Hematopoietic multipotent progenitor cell treated with erythropoietin and hydrocortisone succinate and interleukin-3 and kit ligand, for 8 days (in vitro differentiated cells): ENCODE measurements at regions not wholly inside any gene's neighbourhood (a gene's known extent, or its start where the extent isn't known, plus 50 kb on each side); places are given as distances from the start of the nearest gene placed in this dataset.

Source experiments
- DNase-seq: peaks from one replicate; pipeline ENCODE4 v3.0.0-alpha.2; 2015

- no peak for DNase-seq
Observed at GRCh38 chr2:82839036-82839435, 1620.0 kb downstream of the SUCLG1 start.

GRCh38 chr2:82837588-82838304 lies 1621.3 kb downstream of the SUCLG1 start:
- no peak for DNase-seq

GRCh38 chr2:82834893-82835292 lies 1624.2 kb downstream of the SUCLG1 start:
- DNase-seq = no peak

- DNase-seq = no peak
Observed at GRCh38 chr2:82827426-82827825, 1631.7 kb downstream of the SUCLG1 start.

- no peak for DNase-seq
Observed at GRCh38 chr2:82826437-82826836, 1632.6 kb downstream of the SUCLG1 start.

- no peak for DNase-seq
Observed at GRCh38 chr2:82825410-82826090, 1633.5 kb downstream of the SUCLG1 start.

- DNase-seq = no peak
Observed at GRCh38 chr2:82823892-82824291, 1635.2 kb downstream of the SUCLG1 start.

- DNase-seq = no peak
Observed at GRCh38 chr2:82819951-82820350, 1639.1 kb downstream of the SUCLG1 start.

GRCh38 chr2:82814146-82814545 lies 1644.9 kb downstream of the SUCLG1 start:
- DNase-seq = no peak

GRCh38 chr2:82811946-82812345 lies 1647.1 kb downstream of the SUCLG1 start:
- peak; percentile 81 for DNase-seq

GRCh38 chr2:82803307-82803706 lies 1655.8 kb downstream of the SUCLG1 start:
- no peak for DNase-seq

- DNase-seq = no peak
Observed at GRCh38 chr2:82797469-82797868, 1661.6 kb downstream of the SUCLG1 start.

GRCh38 chr2:82796132-82796531 lies 1662.9 kb downstream of the SUCLG1 start:
- DNase-seq = no peak

GRCh38 chr2:82795446-82795845 lies 1663.6 kb downstream of the SUCLG1 start:
- DNase-seq = no peak

GRCh38 chr2:82793711-82794435 lies 1665.2 kb downstream of the SUCLG1 start:
- no peak for DNase-seq

GRCh38 chr2:82792316-82792715 lies 1666.8 kb downstream of the SUCLG1 start:
- no peak for DNase-seq

- DNase-seq = no peak
Observed at GRCh38 chr2:82790206-82791021, 1668.7 kb downstream of the SUCLG1 start.

GRCh38 chr2:82789851-82790205 lies 1669.3 kb downstream of the SUCLG1 start:
- DNase-seq = no peak

GRCh38 chr2:82781176-82781915 lies 1677.7 kb downstream of the SUCLG1 start:
- DNase-seq = no peak

GRCh38 chr2:82780050-82780449 lies 1679.0 kb downstream of the SUCLG1 start:
- no peak for DNase-seq

- DNase-seq = no peak
Observed at GRCh38 chr2:82752396-82752795, 1706.7 kb downstream of the SUCLG1 start.

GRCh38 chr2:82748653-82749052 lies 1710.4 kb downstream of the SUCLG1 start:
- no peak for DNase-seq
